Osteoblast (primary cell): ENCODE measurements at regions not wholly inside any gene's neighbourhood (a gene's known extent, or its start where the extent isn't known, plus 50 kb on each side); places are given as distances from the start of the nearest gene placed in this dataset.

Source experiments
- DNase-seq: peaks from one replicate; pipeline ENCODE4 v3.0.0; 2011; ENCODE audit warnings: low spot score, mixed read lengths; ENCODE audit not compliant: insufficient read length; ENCODE audit errors: missing footprints
- H2AFZ ChIP-seq: 2 replicates; pipeline ENCODE4 v1.6.0; 2011; ENCODE audit warnings: mild to moderate bottlenecking, low read length
- H3K27ac ChIP-seq: 2 replicates; pipeline ENCODE4 v1.5.1; 2011; ENCODE audit warnings: mild to moderate bottlenecking, low read depth, low read length, moderate library complexity
- H3K27me3 ChIP-seq: 2 replicates; pipeline ENCODE4 v1.6.0; 2012; ENCODE audit warnings: mild to moderate bottlenecking, control low read depth, inconsistent platforms, low read length, moderate library complexity; ENCODE audit not compliant: insufficient read depth
- H3K36me3 ChIP-seq: 2 replicates; pipeline ENCODE4 v1.5.1; 2011; ENCODE audit warnings: mild to moderate bottlenecking, low read length, control low read depth, moderate library complexity; ENCODE audit not compliant: insufficient read depth
- H3K4me1 ChIP-seq: 2 replicates; pipeline ENCODE4 v1.5.1; 2011; ENCODE audit warnings: mild to moderate bottlenecking, low read length, control low read depth, moderate library complexity; ENCODE audit not compliant: insufficient read depth
- H3K4me2 ChIP-seq: 2 replicates; pipeline ENCODE4 v1.6.0; 2011; ENCODE audit warnings: mild to moderate bottlenecking, low read length; ENCODE audit not compliant: insufficient read depth
- H3K4me3 ChIP-seq: fragments of 200-600 bp; sonication (generic); 3 replicates; pipeline ENCODE4 v1.5.1; 2012; ENCODE audit warnings: mild to moderate bottlenecking, low read length, inconsistent platforms; ENCODE audit not compliant: insufficient read depth
- H3K79me2 ChIP-seq: 2 replicates; pipeline ENCODE4 v1.6.0; 2012; ENCODE audit warnings: mild to moderate bottlenecking, low read length, control low read depth, inconsistent platforms; ENCODE audit not compliant: insufficient read depth
- H3K9me3 ChIP-seq: 2 replicates; pipeline ENCODE4 v1.5.1; 2011; ENCODE audit warnings: low read depth, low read length, control low read depth
- H4K20me1 ChIP-seq: 2 replicates; pipeline ENCODE4 v1.6.0; 2012; ENCODE audit warnings: mild to moderate bottlenecking, low read length, control low read depth; ENCODE audit not compliant: insufficient read depth
- CTCF ChIP-seq: IDR thresholded peaks from 2 replicates; pipeline ENCODE4 v1.5.1; 2011; ENCODE audit warnings: mild to moderate bottlenecking, low read depth, low read length, moderate library complexity; ENCODE audit errors: extremely low read depth

GRCh38 chr15:97736748-97737147 lies 223.8 kb upstream of the ARRDC4 start:
- Histone ChIP-seq H3K9me3 (no peaks in the 10 kb centered on the region), H3K4me2 (no peak overlapping the region), H3K36me3 (no peaks in the 10 kb centered on the region), H3K4me3 (no peak overlapping the region), H2AFZ (no peak overlapping the region), H3K4me1 (no peaks in the 10 kb centered on the region), H3K27ac (no peak overlapping the region), H3K79me2 (no peaks in the 10 kb centered on the region), H4K20me1 (no peaks in the 10 kb centered on the region), H3K27me3 (no peaks in the 10 kb centered on the region)
- TF ChIP-seq CTCF = no peak
- no peak for DNase-seq

GRCh38 chr15:97745481-97746071 lies 214.9 kb upstream of the ARRDC4 start:
- Histone ChIP-seq H3K36me3 (no peaks in the 10 kb centered on the region), H2AFZ (no peak overlapping the region), H3K4me1 (no peaks in the 10 kb centered on the region), H3K4me2 (no peak overlapping the region), H4K20me1 (no peaks in the 10 kb centered on the region), H3K4me3 (no peak overlapping the region), H3K27me3 (no peaks in the 10 kb centered on the region), H3K9me3 (no peaks in the 10 kb centered on the region), H3K79me2 (no peaks in the 10 kb centered on the region), H3K27ac (no peak overlapping the region)
- no peak for DNase-seq
- no peak for TF ChIP-seq CTCF

- no peak for DNase-seq
- no peak overlapping the region for H3K4me3 ChIP-seq
- no peaks in the 10 kb centered on the region for H3K9me3 ChIP-seq
- no peaks in the 10 kb centered on the region for H3K4me1 ChIP-seq
- no peaks in the 10 kb centered on the region for H3K36me3 ChIP-seq
- H3K4me2 ChIP-seq = no peak overlapping the region
- H2AFZ ChIP-seq = no peak overlapping the region
- no peak for TF ChIP-seq CTCF
- H3K27ac ChIP-seq = no peak overlapping the region
- no peaks in the 10 kb centered on the region for H3K27me3 ChIP-seq
- H4K20me1 ChIP-seq = no peaks in the 10 kb centered on the region
- no peaks in the 10 kb centered on the region for H3K79me2 ChIP-seq
Measured at GRCh38 chr15:97747342-97747741, 213.2 kb upstream of the ARRDC4 start.

GRCh38 chr15:97748576-97748975 lies 211.9 kb upstream of the ARRDC4 start:
- no peaks in the 10 kb centered on the region for H3K27me3 ChIP-seq
- no peaks in the 10 kb centered on the region for H4K20me1 ChIP-seq
- no peak overlapping the region for H2AFZ ChIP-seq
- DNase-seq = no peak
- no peaks in the 10 kb centered on the region for H3K9me3 ChIP-seq
- no peak overlapping the region for H3K4me2 ChIP-seq
- H3K79me2 ChIP-seq = no peaks in the 10 kb centered on the region
- no peaks in the 10 kb centered on the region for H3K36me3 ChIP-seq
- no peak overlapping the region for H3K27ac ChIP-seq
- no peaks in the 10 kb centered on the region for H3K4me1 ChIP-seq
- no peak for TF ChIP-seq CTCF
- H3K4me3 ChIP-seq = no peak overlapping the region
